WTC11 (cell line): ENCODE measurements at regions not wholly inside any gene's neighbourhood (a gene's known extent, or its start where the extent isn't known, plus 50 kb on each side); places are given as distances from the start of the nearest gene placed in this dataset.

Experiments used
- ATAC-seq: fragments of 200-7000 bp; cut with Tn5 transposase; 2 replicates; pipeline ENCODE4 v1.10.0; 2021; ENCODE audit warnings: mild to moderate bottlenecking, moderate library complexity
- CTCF ChIA-PET: fragments of 300-600 bp; sonication (Branson Sonifier 250); formaldehyde crosslinking; loops from one replicate; lab custom pipeline; 2021; ENCODE audit warnings: antibody characterized with exemption; lab: Charles Lee
- POLR2A ChIA-PET: fragments of 350-600 bp; sonication (Branson Sonifier 250); formaldehyde crosslinking; loops from one replicate; lab custom pipeline; 2021; ENCODE audit warnings: antibody characterized with exemption; lab: Charles Lee
- DNase-seq: peaks from one replicate; pipeline ENCODE4 v3.0.0; 2021; ENCODE audit warnings: low spot score
- H3K27ac Mint-ChIP-seq: 2 replicates; pipeline ENCODE4 v1.8.0; 2021; ENCODE audit warnings: mixed read lengths
- H3K27me3 Mint-ChIP-seq: 2 replicates; pipeline ENCODE4 v1.8.0; 2021; ENCODE audit warnings: low read depth, mild to moderate bottlenecking, moderate library complexity, mixed read lengths
- H3K36me3 Mint-ChIP-seq: 2 replicates; pipeline ENCODE4 v1.8.0; 2021; ENCODE audit warnings: mixed read lengths
- H3K4me1 Mint-ChIP-seq: 2 replicates; pipeline ENCODE4 v1.8.0; 2022; ENCODE audit warnings: mixed read lengths
- H3K4me3 Mint-ChIP-seq: 2 replicates; pipeline ENCODE4 v1.8.0; 2021; ENCODE audit warnings: mild to moderate bottlenecking, moderate library complexity, mixed read lengths
- H3K9me3 Mint-ChIP-seq: 2 replicates; pipeline ENCODE4 v1.8.0; 2021; ENCODE audit warnings: mixed read lengths
- ATF1 ChIP-seq: sonication (generic); formaldehyde crosslinking; IDR thresholded peaks from 2 replicates; pipeline ENCODE4 v1.8.1; 2023; ENCODE audit warnings: mild to moderate bottlenecking, moderate library complexity, missing genetic modification reagents
- ATF2 ChIP-seq: sonication (generic); formaldehyde crosslinking; IDR thresholded peaks from 2 replicates; pipeline ENCODE4 v1.8.1; 2022; ENCODE audit warnings: low read depth, missing genetic modification reagents, borderline replicate concordance
- E2F1 ChIP-seq: sonication (generic); formaldehyde crosslinking; IDR thresholded peaks from 2 replicates; pipeline ENCODE4 v1.8.0; 2022; ENCODE audit warnings: mild to moderate bottlenecking, missing genetic modification reagents
- ERG ChIP-seq: fragments of 250-450 bp; sonication (Bioruptor Pico); IDR thresholded peaks from 2 replicates; pipeline ENCODE4 v1.8.0; 2021; ENCODE audit warnings: mild to moderate bottlenecking
- ESRRA ChIP-seq: sonication (generic); formaldehyde crosslinking; IDR thresholded peaks from 2 replicates; pipeline ENCODE4 v1.8.1; 2022; ENCODE audit warnings: mild to moderate bottlenecking, missing genetic modification reagents, borderline replicate concordance
- FOXJ3 ChIP-seq: sonication (generic); formaldehyde crosslinking; IDR thresholded peaks from 2 replicates; pipeline ENCODE4 v1.9.0; 2021; ENCODE audit warnings: missing genetic modification reagents, mild to moderate bottlenecking, borderline replicate concordance
- GRHL2 ChIP-seq: fragments of 250-450 bp; sonication (Bioruptor Pico); IDR thresholded peaks from 2 replicates; pipeline ENCODE4 v1.8.0; 2022; ENCODE audit warnings: mild to moderate bottlenecking, moderate library complexity; ENCODE audit not compliant: insufficient replicate concordance, severe bottlenecking
- IRF1 ChIP-seq: sonication (generic); formaldehyde crosslinking; IDR thresholded peaks from 2 replicates; pipeline ENCODE4 v1.8.0; 2023; ENCODE audit warnings: missing genetic modification reagents
- KAT7 ChIP-seq: sonication (generic); formaldehyde crosslinking; IDR thresholded peaks from 2 replicates; pipeline ENCODE4 v1.8.1; 2023; ENCODE audit warnings: missing genetic modification reagents, mild to moderate bottlenecking, borderline replicate concordance
- MAX ChIP-seq: sonication (generic); formaldehyde crosslinking; IDR thresholded peaks from 2 replicates; pipeline ENCODE4 v1.8.0; 2022; ENCODE audit warnings: mild to moderate bottlenecking, missing genetic modification reagents
- NR3C1 ChIP-seq: sonication (generic); formaldehyde crosslinking; conservative IDR thresholded peaks from 2 replicates; pipeline ENCODE4 v1.8.1; 2023; ENCODE audit warnings: low read depth, mild to moderate bottlenecking, missing genetic modification reagents
- TCF7 ChIP-seq: sonication (generic); formaldehyde crosslinking; IDR thresholded peaks from 2 replicates; pipeline ENCODE4 v1.8.0; 2022; ENCODE audit warnings: mild to moderate bottlenecking, low read depth, missing genetic modification reagents, moderate library complexity
- TEAD4 ChIP-seq: sonication (generic); formaldehyde crosslinking; IDR thresholded peaks from 2 replicates; pipeline ENCODE4 v1.8.0; 2022; ENCODE audit warnings: mild to moderate bottlenecking, missing genetic modification reagents
- ZNF121 ChIP-seq: sonication (generic); formaldehyde crosslinking; IDR thresholded peaks from 2 replicates; pipeline ENCODE4 v1.8.0; 2023; ENCODE audit warnings: missing genetic modification reagents
- ZNF138 ChIP-seq: sonication (generic); formaldehyde crosslinking; conservative IDR thresholded peaks from 2 replicates; pipeline ENCODE4 v1.8.1; 2022; ENCODE audit warnings: mild to moderate bottlenecking, moderate library complexity, missing genetic modification reagents
- ZNF219 ChIP-seq: sonication (generic); formaldehyde crosslinking; IDR thresholded peaks from 2 replicates; pipeline ENCODE4 v1.8.0; 2023; ENCODE audit warnings: missing genetic modification reagents, mild to moderate bottlenecking, borderline replicate concordance
- ZNF317 ChIP-seq: sonication (generic); formaldehyde crosslinking; IDR thresholded peaks from 2 replicates; pipeline ENCODE4 v1.8.1; 2023; ENCODE audit warnings: low read depth, mild to moderate bottlenecking, moderate library complexity, missing genetic modification reagents, borderline replicate concordance
- ZNF512 ChIP-seq: sonication (generic); formaldehyde crosslinking; IDR thresholded peaks from 2 replicates; pipeline ENCODE4 v1.8.1; 2022; ENCODE audit warnings: missing genetic modification reagents, borderline replicate concordance
- ZNF671 ChIP-seq: fragments of 250-450 bp; sonication (Bioruptor Pico); IDR thresholded peaks from 2 replicates; pipeline ENCODE4 v1.8.0; 2021; ENCODE audit warnings: mild to moderate bottlenecking
- TF ChIP-seq, protein P1 (sequence below): fragments of 200-600 bp; IDR thresholded peaks from 2 replicates; pipeline ENCODE4 v1.8.0; 2022; ENCODE audit warnings: antibody characterized with exemption
- TF ChIP-seq, protein P2 (sequence below): sonication (generic); formaldehyde crosslinking; IDR thresholded peaks from 2 replicates; pipeline ENCODE4 v1.8.0; 2022; ENCODE audit warnings: mild to moderate bottlenecking, missing genetic modification reagents
- TF ChIP-seq, protein P3 (sequence below): sonication (generic); formaldehyde crosslinking; IDR thresholded peaks from 2 replicates; pipeline ENCODE4 v1.8.0; 2022; ENCODE audit warnings: missing genetic modification reagents

DNA sequence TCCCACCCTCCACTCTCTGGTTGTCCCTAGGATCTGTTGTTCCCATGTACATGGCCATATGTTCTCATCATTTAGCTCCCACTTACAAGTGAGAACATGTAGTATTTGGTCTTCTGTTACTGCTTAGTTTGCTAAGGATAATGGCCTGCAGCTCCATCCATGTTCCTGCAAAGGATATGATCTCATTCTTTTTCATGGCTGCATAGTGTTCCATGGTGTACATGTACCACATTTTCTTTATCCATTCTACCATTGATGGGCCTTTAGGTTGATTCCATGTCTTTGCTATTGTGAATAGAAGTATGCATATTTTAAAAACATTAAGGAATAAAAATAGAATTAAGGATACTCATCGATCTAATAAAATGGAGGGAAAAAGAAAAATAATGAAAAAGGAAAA lies 278.4 kb downstream of the MBNL1 start (continued):
- TF ChIP-seq ERG (CRISPR knock-in tag) (no peak), KAT7 (CRISPR knock-in tag) (no peak), ESRRA (no peak), ATF1 (CRISPR knock-in tag) (no peak), ZNF317 (no peak), ZNF121 (CRISPR knock-in tag) (no peak), E2F1 (no peak), ZNF512 (CRISPR knock-in tag) (no peak), ZNF219 (CRISPR knock-in tag) (no peak), ZNF671 (CRISPR knock-in tag) (no peak), ZNF138 (no peak), GRHL2 (CRISPR knock-in tag) (no peak)
- TF ChIP-seq, protein P1, sequence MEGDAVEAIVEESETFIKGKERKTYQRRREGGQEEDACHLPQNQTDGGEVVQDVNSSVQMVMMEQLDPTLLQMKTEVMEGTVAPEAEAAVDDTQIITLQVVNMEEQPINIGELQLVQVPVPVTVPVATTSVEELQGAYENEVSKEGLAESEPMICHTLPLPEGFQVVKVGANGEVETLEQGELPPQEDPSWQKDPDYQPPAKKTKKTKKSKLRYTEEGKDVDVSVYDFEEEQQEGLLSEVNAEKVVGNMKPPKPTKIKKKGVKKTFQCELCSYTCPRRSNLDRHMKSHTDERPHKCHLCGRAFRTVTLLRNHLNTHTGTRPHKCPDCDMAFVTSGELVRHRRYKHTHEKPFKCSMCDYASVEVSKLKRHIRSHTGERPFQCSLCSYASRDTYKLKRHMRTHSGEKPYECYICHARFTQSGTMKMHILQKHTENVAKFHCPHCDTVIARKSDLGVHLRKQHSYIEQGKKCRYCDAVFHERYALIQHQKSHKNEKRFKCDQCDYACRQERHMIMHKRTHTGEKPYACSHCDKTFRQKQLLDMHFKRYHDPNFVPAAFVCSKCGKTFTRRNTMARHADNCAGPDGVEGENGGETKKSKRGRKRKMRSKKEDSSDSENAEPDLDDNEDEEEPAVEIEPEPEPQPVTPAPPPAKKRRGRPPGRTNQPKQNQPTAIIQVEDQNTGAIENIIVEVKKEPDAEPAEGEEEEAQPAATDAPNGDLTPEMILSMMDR: no peak

GRCh38 chr3:152549263-152549662 lies 280.5 kb downstream of the MBNL1 start:
- ATAC-seq: no peak
- Mint-ChIP-seq H3K27me3 (no peaks in the 10 kb centered on the region), H3K9me3 (peaks cover 5% of the 10 kb centered on the region; the same call in 1 of the 2 replicates), H3K27ac (no peak overlapping the region), H3K4me1 (no peaks in the 10 kb centered on the region), H3K36me3 (no peaks in the 10 kb centered on the region), H3K4me3 (no peak overlapping the region)
- ChIA-PET CTCF (no interaction called here), POLR2A (no interaction called here)
- no peak for DNase-seq
- no peak for TF ChIP-seq NR3C1
- TF ChIP-seq TEAD4 (CRISPR knock-in tag): no peak
- TF ChIP-seq, protein P2, sequence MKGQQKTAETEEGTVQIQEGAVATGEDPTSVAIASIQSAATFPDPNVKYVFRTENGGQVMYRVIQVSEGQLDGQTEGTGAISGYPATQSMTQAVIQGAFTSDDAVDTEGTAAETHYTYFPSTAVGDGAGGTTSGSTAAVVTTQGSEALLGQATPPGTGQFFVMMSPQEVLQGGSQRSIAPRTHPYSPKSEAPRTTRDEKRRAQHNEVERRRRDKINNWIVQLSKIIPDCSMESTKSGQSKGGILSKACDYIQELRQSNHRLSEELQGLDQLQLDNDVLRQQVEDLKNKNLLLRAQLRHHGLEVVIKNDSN (CRISPR knock-in tag): no peak
- no peak for TF ChIP-seq IRF1 (CRISPR knock-in tag)
- no peak for TF ChIP-seq ESRRA
- TF ChIP-seq FOXJ3 (CRISPR knock-in tag): no peak
- TF ChIP-seq TCF7: no peak
- TF ChIP-seq ATF2 (CRISPR knock-in tag): no peak
- no peak for TF ChIP-seq MAX
- TF ChIP-seq, protein P3, sequence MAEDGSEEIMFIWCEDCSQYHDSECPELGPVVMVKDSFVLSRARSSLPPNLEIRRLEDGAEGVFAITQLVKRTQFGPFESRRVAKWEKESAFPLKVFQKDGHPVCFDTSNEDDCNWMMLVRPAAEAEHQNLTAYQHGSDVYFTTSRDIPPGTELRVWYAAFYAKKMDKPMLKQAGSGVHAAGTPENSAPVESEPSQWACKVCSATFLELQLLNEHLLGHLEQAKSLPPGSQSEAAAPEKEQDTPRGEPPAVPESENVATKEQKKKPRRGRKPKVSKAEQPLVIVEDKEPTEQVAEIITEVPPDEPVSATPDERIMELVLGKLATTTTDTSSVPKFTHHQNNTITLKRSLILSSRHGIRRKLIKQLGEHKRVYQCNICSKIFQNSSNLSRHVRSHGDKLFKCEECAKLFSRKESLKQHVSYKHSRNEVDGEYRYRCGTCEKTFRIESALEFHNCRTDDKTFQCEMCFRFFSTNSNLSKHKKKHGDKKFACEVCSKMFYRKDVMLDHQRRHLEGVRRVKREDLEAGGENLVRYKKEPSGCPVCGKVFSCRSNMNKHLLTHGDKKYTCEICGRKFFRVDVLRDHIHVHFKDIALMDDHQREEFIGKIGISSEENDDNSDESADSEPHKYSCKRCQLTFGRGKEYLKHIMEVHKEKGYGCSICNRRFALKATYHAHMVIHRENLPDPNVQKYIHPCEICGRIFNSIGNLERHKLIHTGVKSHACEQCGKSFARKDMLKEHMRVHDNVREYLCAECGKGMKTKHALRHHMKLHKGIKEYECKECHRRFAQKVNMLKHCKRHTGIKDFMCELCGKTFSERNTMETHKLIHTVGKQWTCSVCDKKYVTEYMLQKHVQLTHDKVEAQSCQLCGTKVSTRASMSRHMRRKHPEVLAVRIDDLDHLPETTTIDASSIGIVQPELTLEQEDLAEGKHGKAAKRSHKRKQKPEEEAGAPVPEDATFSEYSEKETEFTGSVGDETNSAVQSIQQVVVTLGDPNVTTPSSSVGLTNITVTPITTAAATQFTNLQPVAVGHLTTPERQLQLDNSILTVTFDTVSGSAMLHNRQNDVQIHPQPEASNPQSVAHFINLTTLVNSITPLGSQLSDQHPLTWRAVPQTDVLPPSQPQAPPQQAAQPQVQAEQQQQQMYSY (CRISPR knock-in tag): no peak
